ENCODE measurements at regions not wholly inside any gene's neighbourhood (a gene's known extent, or its start where the extent isn't known, plus 50 kb on each side); places are given as distances from the start of the nearest gene placed in this dataset.

DNA sequence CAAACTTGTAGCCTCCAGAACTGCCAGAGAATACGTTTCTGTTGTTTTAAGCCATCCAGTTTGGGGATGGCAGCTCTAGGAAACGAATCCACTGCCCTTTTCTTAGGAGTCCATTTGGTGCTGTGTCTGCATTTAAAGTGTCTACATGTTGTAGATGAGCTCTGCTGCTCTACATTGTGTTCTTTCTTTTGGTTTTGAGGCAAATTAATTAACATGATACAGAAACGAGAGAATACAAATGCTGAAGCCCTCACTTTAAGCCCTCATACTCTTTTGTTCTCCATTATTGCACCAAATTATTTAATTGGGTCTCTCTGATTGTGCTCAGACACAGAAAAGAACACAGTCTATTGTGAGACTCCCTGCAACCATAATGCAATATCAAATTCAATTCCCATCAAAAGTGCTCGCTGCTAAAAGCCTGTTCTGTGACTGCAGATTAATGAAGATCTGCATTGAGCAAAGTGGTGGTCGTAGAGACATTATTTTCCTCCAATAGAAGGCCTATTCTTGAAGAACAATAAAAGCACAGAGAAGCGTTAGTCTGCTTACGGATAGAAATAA lies 166.3 kb upstream of the SOX21 start:
- Histone ChIP-seq H3K4me3 (no peak overlapping the region), H3F3A (ENCODE audit: low read depth) (peaks cover 6% of the 10 kb centered on the region), H2AFZ (replicated peaks) (peak overlapping the region; percentile 17), H3K27ac (no peak overlapping the region), H3K36me3 (no peaks in the 10 kb centered on the region), H3K9me3 (ENCODE audit: low read depth) (no peaks in the 10 kb centered on the region), H3K79me2 (ENCODE audit: low read depth) (no peaks in the 10 kb centered on the region), H4K20me1 (ENCODE audit: low read depth) (no peaks in the 10 kb centered on the region), H3K9ac (no peak overlapping the region), H3K4me2 (no peak overlapping the region), H3K4me1 (peaks cover 8% of the 10 kb centered on the region), H3K27me3 (no peaks in the 10 kb centered on the region)
- DNase-seq (ENCODE audit: low spot score): no peak
- peaks cover 12% of the 10 kb centered on the region for H3K9me3 Mint-ChIP-seq
- peaks cover 2% of the 10 kb centered on the region for H3K27me3 Mint-ChIP-seq (ENCODE audit: insufficient read depth, low read depth)
- H3K36me3 Mint-ChIP-seq: no peaks in the 10 kb centered on the region
- H3K4me3 Mint-ChIP-seq: no peak overlapping the region
- no peaks in the 10 kb centered on the region for H3K4me1 Mint-ChIP-seq
- no peak overlapping the region for H3K27ac Mint-ChIP-seq
- TF ChIP-seq CTCF (IDR thresholded peaks at IDR 0.05) (no peak), EZH2phosphoT487 (IDR thresholded peaks at IDR 0.05) (no peak), EZH2 (IDR thresholded peaks at IDR 0.05) (no peak)

DNA sequence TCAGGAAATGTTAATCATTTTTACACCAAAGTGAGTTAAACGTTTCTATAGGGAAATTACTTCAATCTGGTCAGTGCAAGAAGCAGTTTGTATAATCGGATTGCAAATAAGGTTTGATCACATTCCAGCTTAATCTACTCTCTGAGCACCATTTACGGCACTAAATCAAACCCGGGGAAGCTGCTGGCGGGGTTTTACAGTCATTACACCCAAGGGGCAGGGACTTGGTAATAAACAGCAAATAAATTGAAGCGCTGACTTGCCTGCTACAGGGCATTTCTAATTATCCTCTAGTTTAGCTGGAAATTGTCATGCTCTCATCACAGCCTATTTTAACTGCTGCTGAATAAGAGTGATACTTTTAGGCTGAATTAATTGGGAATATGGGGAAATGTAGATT lies 152.1 kb upstream of the SOX21 start:
- H3K27ac Mint-ChIP-seq: no peak overlapping the region
- Histone ChIP-seq H3K36me3 (no peaks in the 10 kb centered on the region), H3K27ac (no peak overlapping the region), H4K20me1 (ENCODE audit: low read depth) (no peaks in the 10 kb centered on the region), H3K27me3 (no peaks in the 10 kb centered on the region), H3K9ac (no peak overlapping the region), H3K9me3 (ENCODE audit: low read depth) (no peaks in the 10 kb centered on the region), H2AFZ (replicated peaks) (no peak overlapping the region), H3K4me1 (peaks cover 4% of the 10 kb centered on the region), H3K4me3 (no peak overlapping the region), H3K4me2 (no peak overlapping the region), H3F3A (ENCODE audit: low read depth) (no peaks in the 10 kb centered on the region), H3K79me2 (ENCODE audit: low read depth) (no peaks in the 10 kb centered on the region)
- H3K36me3 Mint-ChIP-seq: no peaks in the 10 kb centered on the region
- no peak for DNase-seq (ENCODE audit: low spot score)
- no peaks in the 10 kb centered on the region for H3K27me3 Mint-ChIP-seq (ENCODE audit: insufficient read depth, low read depth)
- peaks cover 11% of the 10 kb centered on the region for H3K4me1 Mint-ChIP-seq
- H3K9me3 Mint-ChIP-seq: no peaks in the 10 kb centered on the region
- no peak overlapping the region for H3K4me3 Mint-ChIP-seq
- TF ChIP-seq EZH2phosphoT487 (IDR thresholded peaks at IDR 0.05) (no peak), CTCF (IDR thresholded peaks at IDR 0.05) (no peak), EZH2 (IDR thresholded peaks at IDR 0.05) (no peak)

GRCh38 chr13:94860981-94861407 lies 148.6 kb upstream of the SOX21 start:
- Mint-ChIP-seq H3K27ac (no peak overlapping the region), H3K9me3 (no peaks in the 10 kb centered on the region), H3K36me3 (no peaks in the 10 kb centered on the region), H3K4me3 (no peak overlapping the region), H3K27me3 (ENCODE audit: insufficient read depth, low read depth) (no peaks in the 10 kb centered on the region), H3K4me1 (peaks cover 19% of the 10 kb centered on the region)
- no peaks in the 10 kb centered on the region for H4K20me1 ChIP-seq (ENCODE audit: low read depth)
- H3K4me2 ChIP-seq: no peak overlapping the region
- H3K36me3 ChIP-seq: no peaks in the 10 kb centered on the region
- H3K4me3 ChIP-seq: no peak overlapping the region
- H3K9ac ChIP-seq: no peak overlapping the region
- H3K4me1 ChIP-seq: peaks cover 4% of the 10 kb centered on the region
- no peaks in the 10 kb centered on the region for H3K9me3 ChIP-seq (ENCODE audit: low read depth)
- peak overlapping the region; percentile 55 for H2AFZ ChIP-seq (replicated peaks)
- H3K27ac ChIP-seq: no peak overlapping the region
- no peaks in the 10 kb centered on the region for H3K27me3 ChIP-seq
- no peaks in the 10 kb centered on the region for H3F3A ChIP-seq (ENCODE audit: low read depth)
- TF ChIP-seq EZH2 (IDR thresholded peaks at IDR 0.05) (no peak), CTCF (IDR thresholded peaks at IDR 0.05) (no peak), EZH2phosphoT487 (IDR thresholded peaks at IDR 0.05) (no peak)
- no peak for DNase-seq (ENCODE audit: low spot score)
- no peaks in the 10 kb centered on the region for H3K79me2 ChIP-seq (ENCODE audit: low read depth)

All from neural progenitor cell (in vitro differentiated cells).